ENCODE measurements at regions not wholly inside any gene's neighbourhood (a gene's known extent, or its start where the extent isn't known, plus 50 kb on each side); places are given as distances from the start of the nearest gene placed in this dataset.

DNA sequence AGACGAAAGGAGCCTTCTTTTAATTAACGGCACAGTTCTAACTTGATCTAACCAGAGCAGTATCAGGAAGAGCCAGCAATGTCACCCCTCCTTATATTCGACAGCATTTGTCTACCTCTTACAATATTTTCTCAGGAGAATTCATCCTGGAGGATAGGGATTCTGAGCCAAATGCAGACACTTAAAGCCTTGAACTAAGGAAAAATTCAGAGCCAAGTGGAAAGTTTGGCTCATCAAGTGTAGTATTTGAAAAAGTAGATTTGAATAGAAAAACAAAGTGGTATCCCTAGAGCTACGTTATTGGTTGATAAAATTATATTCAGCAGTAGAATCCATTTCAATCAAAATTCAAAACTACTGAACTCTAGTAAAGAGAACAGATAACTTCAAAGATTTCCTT lies 732.0 kb upstream of the ADGRL2 start:
- no peak for DNase-seq (ENCODE audit: low spot score)

DNA sequence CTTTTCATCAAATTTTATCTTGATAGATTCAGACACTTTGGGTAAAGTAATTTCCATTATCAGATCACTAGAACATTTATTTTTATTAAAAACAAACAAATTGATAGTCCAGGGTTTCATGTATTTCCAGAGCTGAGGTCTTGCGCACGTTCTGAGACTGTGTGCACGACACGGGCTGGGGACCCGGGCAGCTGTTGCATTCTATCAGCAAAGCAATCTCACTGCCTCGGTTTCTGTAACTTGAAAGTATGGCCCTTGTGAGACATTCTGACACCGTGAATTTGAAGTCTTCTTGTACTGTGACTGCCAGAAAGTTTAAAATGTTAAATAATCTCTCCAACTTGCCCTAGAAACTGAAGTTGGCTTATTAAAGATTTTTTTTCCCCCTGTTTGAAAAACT lies 746.9 kb upstream of the ADGRL2 start:
- DNase-seq (ENCODE audit: low spot score) = no peak

DNA sequence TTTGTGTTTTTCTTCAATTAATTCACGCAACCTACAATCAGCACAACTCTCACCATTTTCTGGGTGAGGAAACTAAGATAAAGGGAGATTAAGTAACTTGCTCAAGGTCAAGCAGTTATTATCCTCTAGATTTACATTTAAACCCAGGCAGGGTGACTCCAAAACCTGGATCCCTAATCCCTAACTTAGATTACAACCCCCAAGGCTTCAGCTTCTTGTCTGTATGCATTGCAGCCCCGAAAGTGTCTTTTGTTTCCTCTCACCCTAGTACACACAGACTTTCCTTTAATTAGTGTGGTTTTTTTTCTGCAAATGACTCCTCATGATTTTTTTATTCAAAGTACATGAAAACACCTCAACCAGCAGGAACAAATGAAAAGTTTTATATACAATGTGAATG lies 748.6 kb upstream of the ADGRL2 start:
- no peak for DNase-seq (ENCODE audit: low spot score)

DNA sequence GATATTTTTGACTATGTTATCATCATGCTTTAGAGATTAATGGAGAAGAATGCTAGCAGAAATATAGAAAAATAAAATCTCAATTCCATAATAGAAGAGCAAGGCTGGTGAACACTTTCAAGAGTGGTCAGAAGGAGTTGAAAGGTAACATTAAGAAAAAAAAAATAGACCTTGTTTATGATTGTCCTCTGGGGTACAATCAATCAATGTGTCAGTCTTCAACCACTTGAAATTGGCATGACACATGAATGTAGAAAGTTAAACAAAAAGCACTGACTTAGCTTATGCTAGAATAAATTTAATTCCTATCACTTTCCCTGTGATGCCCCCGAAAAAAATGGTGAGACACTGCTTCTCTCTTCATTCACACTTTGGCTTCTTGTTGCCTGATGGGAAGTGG lies 750.3 kb upstream of the ADGRL2 start:
- DNase-seq (ENCODE audit: low spot score) = no peak

DNA sequence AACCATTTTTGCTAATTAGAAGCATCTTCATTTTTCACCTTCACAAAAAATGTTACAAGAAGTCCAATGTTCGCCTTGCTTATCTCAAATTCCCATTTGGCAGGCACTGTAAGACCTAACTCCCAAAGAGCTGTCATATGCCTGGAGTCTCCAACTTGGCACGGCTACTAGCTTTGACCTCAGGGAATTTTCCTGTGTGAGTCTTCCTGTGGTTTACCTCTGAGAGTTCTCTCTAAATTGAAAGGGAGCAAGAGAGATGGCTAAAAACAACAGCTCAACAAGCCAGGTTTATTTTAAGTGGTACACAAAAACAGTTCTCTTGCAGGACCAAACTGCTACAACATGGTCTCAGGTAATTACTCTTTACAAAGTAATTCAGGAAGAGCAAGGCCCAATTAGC lies 756.0 kb upstream of the ADGRL2 start:
- DNase-seq (ENCODE audit: low spot score) = no peak

DNA sequence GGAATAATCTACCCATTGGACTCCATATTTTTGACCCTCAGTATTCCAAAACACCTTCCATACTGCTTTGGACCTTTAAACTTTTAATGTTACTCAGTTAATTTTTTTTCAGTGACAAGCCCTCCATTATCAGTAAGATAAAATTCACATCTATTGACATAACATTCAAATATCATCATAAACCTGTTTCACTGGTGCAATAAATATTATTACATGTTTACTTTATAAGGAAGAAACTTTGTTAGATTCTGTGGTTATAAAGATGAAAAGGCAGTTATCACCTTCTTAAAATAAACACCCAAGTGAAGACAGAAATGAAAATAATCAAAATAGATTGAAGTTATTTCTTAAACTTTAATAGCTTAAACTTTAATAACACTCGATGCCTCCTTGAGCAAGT lies 758.5 kb upstream of the ADGRL2 start:
- no peak for DNase-seq (ENCODE audit: low spot score)

DNA sequence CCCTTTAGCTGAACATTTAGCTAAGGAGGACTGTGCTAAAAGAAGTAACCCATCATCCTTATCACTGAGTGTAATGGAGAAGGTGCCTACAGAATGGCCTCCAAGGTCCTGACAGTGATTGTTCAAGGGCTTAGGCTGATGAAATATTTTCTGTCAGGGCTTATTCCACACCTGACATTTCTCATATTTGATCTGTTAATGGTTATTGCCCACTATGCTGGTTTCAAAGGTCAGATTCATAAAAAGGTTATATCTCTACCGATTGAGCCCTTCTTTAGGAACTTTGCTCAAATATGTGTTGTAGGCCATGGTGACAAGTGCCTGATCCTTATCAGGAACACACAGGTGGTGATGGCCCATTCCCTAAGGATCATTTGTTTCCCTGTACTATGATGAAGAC lies 766.4 kb upstream of the ADGRL2 start:
- DNase-seq (ENCODE audit: low spot score) = no peak

DNA sequence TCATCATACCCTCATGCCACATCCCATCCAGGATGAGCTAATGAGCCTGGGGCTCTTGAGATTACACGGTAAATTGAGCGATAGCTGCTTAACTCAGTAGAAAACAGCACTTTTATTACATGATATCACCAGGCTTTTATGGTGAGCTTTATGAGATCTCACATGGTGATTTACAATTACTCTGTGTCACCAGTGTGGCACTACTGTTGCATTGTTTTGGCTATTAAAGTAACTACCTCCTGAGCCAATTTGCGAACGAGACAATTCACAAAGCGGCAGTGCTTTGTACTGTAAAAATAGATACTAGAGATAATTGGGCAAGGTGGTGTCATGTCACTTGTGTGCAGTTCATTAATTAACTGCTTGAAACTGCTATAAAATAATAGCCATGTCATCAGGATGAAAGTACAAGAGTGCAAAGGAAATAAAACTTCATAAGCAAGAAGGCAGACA lies 767.7 kb upstream of the ADGRL2 start:
- no peak for DNase-seq (ENCODE audit: low spot score)

DNA sequence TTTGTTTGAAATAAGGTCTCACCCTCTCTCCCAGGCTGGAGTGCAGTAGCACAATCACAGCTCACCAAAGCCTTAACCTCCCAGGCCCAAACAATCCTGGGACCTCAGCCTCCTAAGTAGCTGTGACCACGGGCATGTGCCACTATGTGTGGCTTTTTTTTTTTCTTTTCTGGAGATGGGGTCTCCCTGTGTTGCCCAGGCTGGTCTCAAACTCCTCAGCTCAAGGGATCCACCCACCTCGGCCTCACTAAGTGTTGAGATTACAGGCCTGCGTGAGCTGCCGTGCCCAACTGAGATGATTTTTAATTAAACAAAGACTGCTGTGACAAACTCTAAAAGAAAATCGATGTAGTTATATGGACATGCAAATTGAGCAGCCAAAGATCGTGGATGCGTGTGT lies 768.4 kb upstream of the ADGRL2 start:
- no peak for DNase-seq (ENCODE audit: low spot score)

DNA sequence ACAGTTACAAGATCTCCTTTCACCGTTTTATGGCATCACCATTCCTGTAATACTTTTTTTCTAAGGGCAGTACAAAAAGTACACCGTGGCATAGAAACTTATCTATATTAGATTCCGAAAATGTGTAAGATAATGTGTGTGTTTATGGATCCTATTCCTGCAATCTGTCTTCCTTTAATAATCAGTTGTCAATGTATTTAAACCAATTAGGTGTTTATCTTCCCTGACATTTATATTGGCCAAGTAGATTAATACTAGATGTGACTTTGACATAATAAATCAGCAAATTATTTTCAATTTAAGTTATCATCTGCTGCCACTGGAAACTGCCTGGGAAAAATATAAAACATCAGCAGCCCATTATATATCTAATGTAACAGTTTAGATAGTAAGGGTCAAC lies 770.3 kb upstream of the ADGRL2 start:
- DNase-seq (ENCODE audit: low spot score) = no peak

DNA sequence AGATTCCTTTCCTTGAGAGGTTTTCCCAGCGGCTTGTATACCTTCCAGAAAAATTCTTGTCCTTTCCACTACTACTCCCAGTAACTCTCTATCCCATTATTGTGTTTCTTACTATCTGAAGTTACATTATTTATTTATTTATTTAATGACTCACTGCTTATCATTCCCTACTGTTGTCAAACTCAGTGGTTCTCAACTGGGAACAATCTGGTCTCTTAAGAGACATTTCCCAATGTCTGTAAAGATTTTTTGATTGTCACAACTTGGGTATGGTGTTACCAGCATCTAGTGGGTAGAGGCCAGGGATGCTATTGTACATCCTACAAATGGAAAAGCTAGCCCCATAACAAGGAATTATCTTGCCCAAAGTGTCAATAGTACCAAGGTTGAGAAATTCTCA lies 771.5 kb upstream of the ADGRL2 start:
- DNase-seq (ENCODE audit: low spot score) = no peak

DNA sequence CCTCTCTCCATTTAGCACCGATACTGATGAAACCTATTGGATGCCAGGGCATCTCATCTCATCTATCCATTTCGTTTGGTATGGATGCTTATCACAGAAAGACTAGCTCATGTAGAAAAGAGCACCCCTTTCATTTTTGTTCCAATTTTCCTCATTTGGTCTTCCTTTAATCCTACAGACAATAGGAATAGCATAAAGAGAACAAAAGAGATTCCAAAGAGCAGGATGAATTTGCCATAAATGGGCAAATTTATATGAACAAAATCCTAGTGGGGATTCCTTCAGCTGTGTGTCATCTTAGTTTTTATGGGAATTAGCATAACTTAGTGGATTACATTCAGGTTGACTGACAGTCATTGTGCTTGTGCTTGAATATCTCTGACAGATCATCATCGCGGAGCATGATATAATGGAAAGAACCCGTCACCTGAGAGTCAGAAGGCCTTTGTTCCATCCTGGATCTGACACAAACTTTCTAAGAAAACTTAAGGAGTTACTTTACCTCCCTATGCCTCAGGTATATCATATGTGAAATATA lies 777.5 kb upstream of the ADGRL2 start:
- DNase-seq (ENCODE audit: low spot score) = no peak

DNA sequence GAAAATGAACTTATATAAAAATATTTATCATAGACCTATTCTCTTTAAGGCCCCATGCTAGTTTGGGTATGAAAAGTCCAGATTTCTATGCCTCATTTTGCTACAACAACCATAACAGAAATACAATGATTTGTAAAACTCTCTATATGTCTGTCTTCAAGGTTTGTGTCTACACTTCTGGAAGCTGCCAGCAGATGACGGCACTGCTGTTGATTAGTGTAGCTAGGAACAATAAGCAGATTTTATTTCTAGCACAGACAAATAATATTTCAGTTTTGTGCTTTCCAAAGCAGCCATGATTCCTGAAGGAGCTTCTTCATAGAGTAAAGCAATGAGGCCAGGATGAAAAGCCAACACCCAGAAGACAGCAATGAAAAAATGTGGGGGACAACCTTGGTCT lies 779.6 kb upstream of the ADGRL2 start:
- DNase-seq (ENCODE audit: low spot score) = no peak

DNA sequence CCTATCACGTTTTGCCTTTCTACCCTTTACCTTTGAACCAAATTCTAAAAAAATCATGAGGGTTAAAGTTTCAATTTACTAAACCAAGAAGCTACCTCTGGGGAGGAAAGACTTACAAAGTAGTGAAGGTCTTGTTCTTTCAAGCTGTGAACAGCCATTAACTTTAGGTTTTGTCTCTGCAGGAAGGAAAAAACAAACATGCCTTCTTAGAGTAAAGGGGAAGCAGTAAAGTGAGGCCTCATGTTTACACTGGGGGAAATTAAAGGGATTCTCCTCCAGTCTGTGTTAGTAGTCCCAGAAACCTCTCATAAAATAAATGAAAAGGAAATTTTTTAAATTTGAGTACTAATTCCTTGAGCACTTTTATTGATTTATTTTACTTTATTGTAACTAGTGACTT lies 780.2 kb upstream of the ADGRL2 start:
- no peak for DNase-seq (ENCODE audit: low spot score)

DNA sequence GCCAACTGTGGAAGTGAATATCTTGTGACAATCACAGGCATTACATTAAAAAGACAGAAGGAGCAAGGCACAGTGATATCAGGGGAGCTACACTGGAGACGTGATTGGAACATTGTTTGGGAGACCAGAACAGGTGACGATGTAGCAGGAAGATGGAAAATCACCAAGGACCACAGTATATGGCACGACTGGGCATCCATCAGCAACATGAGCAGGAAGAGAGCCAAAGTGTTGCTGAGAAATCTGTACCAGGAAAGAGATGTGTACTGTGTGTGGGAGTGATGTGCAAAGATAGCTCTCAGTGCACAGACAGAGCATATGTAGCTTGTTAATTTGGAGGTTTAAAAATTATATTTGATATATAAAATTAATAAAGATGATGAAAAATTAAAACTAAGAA lies 790.6 kb upstream of the ADGRL2 start:
- peak; percentile 51 for DNase-seq (ENCODE audit: low spot score)

DNA sequence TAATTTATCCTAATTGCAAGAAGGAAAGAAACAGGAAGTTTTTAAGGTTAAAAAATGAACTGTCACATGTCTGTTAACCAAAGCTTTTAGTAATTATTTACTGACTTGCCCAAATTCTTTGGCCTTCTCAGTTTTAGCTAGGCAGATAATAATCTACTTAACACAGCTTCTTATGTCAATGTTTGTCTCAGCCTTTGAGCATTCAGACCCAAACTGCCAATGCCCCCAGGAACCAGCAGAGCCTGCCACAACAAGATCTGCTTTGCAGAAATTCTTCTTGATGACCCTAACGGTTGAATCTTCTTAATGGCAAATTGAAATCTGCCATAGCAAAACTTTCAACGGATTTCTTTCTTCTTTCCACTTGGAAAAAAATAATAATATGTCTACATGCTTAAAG lies 792.4 kb upstream of the ADGRL2 start:
- DNase-seq (ENCODE audit: low spot score) = no peak

DNA sequence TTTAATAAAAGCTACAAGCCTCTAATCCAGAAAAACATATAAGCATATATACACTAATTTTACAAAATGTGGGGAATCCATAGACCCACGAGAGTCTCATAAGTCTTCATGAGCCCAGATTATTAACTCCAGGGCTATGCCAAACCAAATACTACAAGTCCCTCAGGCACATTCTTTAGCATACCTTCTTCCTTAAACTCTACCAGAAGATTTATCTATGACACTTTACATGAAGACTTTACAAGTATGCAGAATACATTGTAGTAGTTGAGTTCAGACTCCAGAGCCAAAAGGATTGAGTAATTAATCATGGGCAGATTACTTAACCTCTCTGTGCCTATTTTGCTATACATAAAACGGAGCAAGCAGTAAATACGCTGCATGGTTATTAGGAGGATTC lies 793.7 kb upstream of the ADGRL2 start:
- no peak for DNase-seq (ENCODE audit: low spot score)

DNA sequence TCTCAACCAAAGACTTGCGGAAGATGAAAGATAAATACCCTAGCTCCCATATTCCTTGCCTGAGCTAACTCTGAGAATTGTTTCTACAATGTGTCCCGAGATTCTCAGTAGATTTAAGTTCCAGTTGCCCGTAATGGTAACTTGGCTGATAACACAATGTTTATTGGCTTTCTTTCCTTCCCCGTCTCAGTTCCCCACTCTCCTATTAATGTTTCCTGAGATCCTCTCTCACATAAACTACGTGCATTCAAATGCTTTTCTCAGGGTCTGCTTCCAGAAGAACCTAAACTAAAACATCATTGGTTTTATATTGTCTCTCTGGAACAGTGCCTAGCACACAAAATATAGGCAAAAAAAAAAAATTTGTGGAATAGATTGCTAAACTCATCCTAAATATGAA lies 794.2 kb upstream of the ADGRL2 start:
- no peak for DNase-seq (ENCODE audit: low spot score)

DNA sequence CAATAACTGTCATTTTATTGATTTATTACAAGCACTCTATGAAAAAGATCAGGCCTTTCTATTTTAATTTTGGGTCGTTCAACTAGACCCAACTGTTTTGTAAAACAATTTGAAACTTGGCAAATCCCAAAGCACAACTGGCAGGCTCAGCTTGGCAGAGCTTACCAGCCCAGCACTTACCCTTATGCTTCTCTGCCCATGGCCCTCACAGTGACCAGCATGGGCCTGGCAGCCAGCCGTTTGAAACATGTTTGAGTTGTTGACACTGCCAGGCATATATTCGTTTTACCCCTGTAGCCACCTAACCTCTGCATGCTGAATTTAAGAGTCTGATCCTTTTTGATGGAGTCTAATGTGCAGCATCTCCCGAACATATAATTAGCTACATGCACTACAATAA lies 796.7 kb upstream of the ADGRL2 start:
- DNase-seq (ENCODE audit: low spot score) = peak; percentile 21

DNA sequence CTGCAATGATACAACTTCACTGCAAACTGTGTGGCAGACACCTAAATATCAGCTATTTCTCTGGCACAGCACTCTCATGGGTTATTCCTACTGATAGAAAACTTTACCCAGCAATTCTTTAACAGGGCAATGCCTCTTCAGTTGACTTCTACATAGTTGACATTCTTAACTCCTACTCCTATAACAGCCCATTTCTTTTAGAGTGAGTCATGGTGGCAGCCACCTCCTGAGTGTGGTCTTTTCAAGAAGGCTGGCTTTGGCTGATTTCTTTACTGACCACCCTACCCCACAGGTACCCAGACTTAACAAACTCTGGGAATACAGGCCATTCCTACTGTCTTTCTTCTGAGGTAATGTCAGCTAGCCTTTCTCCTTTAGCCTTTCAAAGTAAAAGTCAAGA lies 805.8 kb upstream of the ADGRL2 start:
- DNase-seq (ENCODE audit: low spot score) = no peak

DNA sequence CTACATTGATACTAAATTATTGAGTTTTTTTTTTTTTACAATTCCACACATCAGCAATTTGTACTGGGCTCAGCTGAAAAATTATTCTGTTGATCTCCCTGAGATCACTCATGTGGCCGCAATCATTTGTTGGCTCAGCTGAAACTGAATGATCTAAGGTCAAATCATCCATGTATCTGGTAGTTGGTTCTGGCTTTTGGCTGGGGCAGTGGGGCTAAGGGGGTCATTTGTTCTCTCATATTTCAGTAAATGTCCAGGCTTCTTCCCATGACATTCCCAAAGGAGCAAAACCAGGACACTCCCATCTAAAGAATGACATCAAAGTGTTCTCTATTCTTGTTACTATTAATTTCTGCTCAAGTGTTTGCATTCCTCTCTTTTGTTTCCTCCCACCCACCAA lies 806.7 kb upstream of the ADGRL2 start:
- DNase-seq (ENCODE audit: low spot score) = no peak

DNA sequence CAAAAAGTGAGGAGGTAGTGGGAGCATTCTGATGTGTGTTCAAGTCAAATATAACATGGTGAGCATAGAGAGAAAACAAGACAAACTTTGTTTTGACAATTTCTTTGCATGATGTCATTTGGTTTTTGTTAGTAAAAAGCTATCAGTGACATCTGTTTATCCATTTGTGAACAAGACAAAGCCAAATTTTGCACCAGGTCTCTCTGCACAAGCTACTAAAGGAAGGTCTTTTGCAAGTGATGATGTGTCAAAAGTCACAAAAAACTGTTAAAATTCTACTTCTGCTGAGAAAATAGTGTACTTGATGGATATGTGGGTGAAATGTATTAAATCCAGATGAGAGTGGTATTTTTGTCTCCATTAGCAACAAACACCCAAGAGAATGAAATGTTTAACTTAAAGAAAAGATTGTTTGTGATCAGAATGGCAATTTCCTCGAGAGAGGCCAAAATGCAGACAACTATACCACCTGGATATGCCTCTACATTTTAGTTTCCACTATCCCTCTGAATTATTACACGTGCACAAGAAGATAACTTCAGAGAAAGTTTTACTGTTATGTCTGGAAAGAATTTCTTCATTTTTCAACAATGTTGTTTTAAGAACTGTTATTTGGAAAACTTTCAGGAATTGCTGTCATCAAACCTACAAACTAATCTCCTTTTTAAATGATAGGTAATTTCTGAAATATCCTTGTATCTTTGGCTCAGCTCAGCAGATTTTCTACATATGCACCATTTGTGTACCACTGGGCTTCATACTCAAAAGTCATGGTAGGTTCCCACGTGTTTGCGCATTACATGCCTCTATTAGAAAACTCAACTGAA lies 807.4 kb upstream of the ADGRL2 start:
- peak; percentile 11 for DNase-seq (ENCODE audit: low spot score)

DNA sequence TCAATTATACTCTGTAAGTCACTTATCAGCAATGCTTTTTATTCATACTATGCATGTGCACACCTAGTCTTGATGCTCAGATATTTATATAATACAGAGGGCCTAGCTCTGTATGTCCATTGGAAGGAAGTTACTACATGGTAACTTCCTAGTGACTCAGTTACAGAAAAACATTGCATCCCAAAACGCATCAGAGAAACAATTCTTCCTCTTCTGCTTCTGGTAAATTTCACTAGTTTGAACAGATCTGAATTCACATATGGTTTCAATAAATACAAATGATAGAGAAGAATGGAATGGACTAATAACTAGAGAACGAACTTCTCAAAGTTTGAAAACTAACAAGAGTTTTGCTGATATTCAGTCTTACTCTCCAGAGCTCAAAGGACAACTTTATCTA lies 811.3 kb upstream of the ADGRL2 start:
- DNase-seq (ENCODE audit: low spot score) = no peak

DNA sequence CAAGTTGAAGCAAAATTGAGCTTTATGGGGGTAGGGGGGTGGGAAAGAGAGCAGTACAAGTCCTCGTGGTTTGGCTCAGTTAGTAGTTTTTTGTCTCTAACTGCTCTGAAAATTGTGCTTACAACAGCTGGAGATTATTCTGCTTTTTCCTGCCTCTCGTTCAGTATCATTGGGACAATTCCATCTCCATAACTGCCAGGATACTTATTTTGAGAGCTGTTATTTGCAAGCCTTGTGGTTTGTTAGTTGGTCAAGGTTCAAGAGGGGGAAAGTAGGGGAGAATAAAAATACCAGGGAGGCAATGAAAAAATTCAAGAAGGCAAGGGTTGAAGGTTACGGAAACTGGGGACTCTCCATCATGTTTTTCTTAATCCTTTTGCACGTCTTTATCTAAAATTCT lies 811.8 kb upstream of the ADGRL2 start:
- DNase-seq (ENCODE audit: low spot score) = no peak

Data from Ammon's horn (tissue), 1 donor.